Activated CD4-positive, alpha-beta T cell treated with anti-CD3 and anti-CD28 coated beads, Interleukin-2, amount 50 U/mL, for 4 hours (primary cell): ENCODE measurements at regions not wholly inside any gene's neighbourhood (a gene's known extent, or its start where the extent isn't known, plus 50 kb on each side); places are given as distances from the start of the nearest gene placed in this dataset.
A peak's percentile ranks its signal among the peaks of the same experiment; 100 is the strongest.
"Not testable (repeated sequence)": the region's sequence is repeated elsewhere in the genome, so short reads cannot be mapped to it uniquely, and the experiment has no call there.

Source experiments
- DNase-seq, 2 experiments: peaks; one replicate each; pipeline ENCODE4 v3.0.0-alpha.2; 2020

DNA sequence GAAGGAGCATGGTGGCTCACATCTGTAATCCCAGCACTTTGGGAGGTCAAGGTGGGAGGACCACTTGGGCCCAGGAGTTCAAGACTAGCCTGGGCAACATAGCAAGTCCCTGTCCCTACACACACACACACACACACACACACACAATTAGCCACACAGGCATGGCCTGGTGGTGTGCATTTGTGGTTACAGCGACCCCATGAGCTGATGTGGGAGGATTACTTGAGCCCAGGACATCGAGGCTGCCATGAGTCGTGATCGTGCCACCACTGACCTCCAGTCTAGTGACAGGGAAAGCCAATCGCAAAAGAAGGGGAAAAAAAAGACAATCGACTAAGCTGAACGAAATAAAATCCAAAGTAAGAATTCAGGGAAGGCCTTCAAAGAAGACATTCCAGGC is 67.9 kb downstream of the TBX3 start:
- no peak for DNase-seq

DNA sequence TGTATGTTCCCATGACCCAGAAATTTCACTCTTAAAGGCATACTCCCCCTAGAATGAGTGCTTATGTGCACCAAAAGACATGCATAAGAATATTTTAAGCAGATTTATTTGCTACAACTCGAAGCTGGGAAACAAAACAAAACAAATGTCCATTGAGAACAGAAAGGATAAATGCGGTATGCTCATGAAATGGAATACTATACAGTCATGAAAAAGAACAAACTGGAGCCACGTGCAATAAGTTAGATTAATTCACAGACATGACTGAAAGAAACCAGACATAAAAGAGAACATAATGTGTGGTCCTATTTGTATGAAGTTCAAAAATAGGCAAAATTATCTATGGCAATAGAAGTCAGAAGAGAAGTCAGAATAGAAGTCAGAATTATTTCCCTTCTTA is 69.9 kb downstream of the TBX3 start:
- no peak for DNase-seq

DNA sequence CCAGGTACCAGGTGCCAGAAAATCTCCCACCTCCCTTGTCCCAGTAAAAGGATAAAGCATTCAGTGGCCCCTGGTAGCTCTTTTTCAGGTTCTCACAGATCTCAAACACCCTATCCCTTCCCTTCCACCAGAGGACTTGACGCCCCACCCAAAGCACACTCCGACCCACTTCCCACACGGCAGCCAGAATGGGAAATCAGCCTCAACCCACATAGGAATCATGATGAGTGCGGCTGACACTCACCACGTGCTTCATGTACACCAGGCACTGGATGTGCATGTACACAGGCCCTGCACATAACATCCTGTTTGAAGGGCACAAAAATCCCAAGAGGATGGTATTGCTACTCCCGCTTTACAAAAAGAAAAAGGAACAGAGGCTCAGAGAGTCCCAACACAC is 71.9 kb downstream of the TBX3 start:
- DNase-seq, result no peak

DNA sequence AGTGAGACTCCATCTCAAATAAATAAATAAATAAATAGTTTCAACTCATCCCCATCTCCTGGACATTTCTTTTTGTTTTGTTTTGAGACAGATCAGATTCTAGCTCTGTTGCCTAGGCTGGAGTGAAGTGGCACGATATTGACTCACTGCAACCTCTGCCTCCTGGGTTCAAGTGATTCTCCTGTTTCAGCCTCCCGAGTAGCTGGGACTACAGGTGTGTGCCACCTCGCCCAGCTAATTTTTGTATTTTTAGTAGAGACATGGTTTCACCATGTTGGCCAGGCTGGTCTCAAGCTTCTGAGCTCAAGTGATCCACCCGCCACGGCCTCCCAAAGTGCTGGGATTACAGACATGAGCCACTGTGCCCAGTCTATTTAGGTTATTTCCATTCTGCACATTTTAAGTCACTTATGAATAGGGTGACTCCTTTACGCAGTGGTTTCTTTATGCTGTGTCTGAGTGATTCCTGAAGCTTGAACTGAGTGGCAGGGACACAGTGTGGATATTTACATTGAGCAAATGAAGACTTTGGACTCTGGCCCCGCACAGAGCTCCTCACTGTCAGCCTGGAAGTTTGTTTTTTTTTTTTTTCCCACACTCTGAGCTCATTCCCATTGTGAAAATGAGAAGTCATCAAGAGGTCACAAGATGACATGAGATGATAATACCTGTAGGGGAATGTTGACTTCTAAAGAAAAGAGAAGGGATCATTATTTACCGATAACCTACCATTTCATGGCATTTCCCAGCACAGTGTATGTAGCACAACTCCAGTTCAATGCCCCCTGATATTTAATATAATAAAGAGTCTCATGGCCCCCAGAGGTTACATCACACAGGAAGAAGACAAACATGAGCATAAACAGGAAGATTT is 72.6 kb downstream of the TBX3 start:
- no peak for DNase-seq

DNA sequence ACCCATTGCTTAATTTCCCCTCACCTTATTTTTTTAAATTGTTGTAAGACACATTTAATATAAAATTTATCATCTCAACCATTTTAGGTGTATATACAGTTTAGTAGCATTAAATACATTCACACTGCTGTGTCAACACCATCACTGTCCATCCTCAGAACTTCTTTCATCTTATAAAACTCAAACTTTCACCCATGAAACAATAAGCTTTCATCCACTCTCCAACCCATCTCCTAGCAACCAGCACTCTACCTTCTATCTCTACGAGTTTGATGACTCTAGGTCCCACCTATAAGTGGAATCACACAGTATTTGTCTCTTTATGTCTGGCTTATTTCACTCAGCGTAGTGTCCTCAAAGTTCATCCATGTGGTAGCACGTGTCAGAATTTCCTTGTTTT is 75.5 kb downstream of the TBX3 start:
- DNase-seq, result no peak

DNA sequence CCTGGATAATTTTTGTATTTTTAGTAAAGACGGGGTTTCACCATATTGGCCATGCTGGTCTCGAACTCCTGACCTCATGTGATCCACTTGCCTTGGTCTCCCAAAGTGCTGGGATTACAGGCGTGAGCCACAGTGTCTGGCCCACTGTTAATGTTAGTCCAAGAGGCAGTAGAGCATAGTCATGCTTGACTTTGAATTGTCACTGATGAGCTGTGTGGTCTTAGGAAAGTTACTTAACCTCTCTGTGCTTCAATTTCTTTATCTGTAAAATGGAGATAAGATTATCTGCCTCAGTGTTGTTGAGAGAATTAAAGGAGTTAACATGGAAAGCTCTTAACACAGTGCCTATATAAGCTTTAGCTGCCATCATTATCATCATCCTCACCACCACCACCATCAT is 78.1 kb downstream of the TBX3 start:
- no peak for DNase-seq

DNA sequence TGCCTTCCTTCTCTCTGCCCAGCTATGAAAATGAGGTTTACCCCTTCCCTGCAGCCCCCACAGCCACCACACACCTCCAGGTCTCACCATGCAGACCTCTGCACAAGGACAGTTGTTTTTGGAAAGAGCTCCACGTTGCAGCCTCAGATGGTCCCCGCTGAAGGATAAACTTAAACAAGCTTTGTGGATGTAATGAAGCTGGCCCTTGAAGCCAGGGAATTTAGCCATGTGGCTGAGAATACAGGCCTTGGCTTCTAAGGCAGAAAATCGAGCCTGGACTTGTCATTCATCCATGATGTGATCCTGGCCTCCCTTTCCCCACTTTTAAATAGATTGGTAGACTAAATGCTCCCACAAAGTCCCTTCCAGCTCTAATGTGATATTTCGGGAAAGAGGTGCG is 79.4 kb downstream of the TBX3 start:
- DNase-seq, result no peak

DNA sequence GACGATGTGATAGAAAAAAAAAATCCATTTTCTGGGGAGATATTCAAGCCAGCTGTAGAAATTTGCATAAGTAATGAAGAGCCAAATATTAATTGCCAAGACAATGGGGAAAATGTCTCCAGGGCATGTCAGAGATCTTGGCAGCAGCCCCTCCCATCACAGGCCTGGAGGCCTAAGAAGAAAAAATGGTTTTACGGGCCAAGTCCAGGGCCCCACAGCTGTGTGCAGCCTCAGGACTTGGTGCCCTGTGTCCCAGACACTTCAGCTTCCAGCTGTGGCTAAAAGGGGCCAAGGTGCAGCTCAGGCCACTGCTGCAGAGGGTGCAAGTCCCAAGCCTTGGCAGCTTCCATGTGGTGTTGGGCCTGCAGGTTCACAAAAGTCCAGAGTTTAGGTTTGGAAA is 83.4 kb downstream of the TBX3 start:
- DNase-seq, result not testable (repeated sequence)

DNA sequence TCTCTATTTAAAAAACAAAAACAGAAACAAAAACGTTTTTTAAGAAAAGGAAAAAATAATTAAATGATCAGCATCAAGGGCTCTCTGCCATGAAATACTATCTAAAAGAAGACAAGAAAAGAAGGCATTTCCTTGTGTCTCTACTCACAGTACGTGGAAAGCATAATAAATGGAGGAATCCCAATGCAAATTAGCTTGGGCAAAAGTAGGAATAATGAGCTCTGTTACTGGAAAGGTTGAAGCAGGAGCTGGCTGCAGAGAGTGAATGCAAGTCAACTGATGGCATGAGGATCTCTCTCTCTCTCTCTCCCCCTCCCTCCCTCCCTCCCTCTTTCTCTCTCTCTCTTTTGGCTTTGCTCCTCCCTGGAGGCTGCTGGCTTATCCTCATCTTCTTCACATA is 85.9 kb downstream of the TBX3 start:
- no peak for DNase-seq

DNA sequence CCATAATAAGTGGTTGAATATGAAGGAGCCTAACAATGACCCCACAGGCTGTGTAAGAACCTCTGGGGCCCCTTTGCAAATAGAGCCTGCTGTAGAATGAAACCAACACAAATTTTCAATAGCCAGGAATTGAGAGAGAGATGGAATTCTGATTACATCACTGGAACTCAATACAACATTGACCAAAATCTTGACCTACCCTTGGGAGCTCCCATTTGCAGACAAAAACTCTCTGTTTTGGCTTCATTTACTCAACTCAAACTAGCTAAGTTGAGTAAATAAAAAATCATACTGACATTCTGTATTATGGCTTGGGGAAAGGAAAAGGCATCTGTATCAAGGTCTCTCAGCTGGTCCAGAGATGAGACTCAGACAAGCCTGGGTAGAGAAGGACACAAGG is 91.0 kb downstream of the TBX3 start:
- DNase-seq, result no peak

DNA sequence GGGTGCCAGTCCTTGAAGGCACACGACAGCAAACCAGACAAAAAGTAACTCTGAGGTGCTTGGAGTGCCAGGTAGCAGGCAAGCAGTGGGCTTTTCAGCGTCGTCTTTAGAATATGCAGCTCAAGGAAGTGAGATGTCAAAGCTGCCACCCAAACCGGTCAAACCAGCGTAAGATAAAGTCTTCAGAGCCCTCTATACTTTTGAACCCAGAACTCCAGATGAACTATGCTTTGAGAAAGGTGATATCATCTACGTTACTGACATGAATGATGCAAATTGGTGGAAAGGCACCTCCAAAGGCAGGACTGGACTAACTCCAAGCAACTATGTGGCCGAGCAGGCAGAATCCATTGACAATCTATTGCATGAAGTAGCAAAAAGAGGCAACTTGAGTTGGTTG is 95.9 kb downstream of the TBX3 start:
- no peak for DNase-seq

DNA sequence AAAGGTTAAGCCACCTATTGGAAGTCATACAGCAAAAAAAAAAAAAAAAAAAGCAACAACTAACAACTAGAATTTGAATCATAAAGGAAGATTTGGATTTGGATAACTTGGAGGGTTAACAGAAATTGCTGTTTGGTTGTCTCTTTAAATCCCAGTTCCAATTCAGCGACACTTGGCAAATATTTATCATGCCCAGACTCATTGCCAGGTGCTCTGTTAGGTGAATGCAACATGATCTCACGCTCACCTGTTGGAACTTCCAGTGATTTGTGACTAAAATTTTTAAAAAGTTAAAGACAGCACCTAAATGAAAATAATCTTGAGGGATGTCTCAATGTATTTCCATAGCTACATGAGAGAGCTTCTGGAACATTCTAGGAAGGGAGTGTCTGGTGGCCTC is 103.7 kb downstream of the TBX3 start:
- DNase-seq, result no peak

DNA sequence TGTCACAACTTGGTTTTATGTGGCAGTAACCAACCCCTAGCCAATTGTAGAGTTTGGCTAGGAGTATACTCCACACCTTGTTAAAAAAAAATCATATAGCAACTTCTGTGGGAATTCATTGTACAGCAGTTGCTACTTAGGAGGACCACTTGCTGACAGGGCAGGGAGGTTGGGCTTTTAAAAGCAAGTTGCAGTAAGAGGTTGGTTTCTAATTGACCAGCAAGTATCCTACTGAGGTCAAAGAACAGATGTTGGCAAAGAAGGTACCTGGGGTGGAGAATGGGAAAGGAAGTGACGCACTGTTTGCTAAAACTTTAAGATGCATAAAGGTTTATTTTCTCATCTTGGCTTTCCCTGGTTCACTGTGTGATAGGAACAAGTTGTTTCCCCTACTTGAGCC is 104.6 kb downstream of the TBX3 start:
- DNase-seq, result no peak

DNA sequence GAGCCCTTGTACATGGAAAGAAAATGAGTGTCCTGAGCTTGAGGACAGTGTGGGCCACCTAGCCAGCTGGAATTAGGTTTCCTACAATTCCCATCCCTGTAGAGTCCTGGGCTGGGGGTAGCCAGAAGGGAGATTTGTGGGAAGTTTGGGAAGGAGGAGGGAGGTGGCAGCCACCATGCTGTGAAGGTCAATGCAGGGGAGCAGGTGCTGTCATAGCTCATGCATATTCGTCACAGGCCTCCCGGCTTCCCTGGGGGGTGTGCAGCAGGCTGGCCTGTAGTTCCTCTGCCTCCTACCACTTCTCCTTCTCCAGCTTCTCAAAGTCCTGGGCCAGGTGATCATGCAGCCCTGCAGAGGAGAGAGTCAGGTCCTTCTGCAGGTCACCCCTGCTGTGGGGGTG is 121.3 kb downstream of the TBX3 start:
- DNase-seq, result no peak

DNA sequence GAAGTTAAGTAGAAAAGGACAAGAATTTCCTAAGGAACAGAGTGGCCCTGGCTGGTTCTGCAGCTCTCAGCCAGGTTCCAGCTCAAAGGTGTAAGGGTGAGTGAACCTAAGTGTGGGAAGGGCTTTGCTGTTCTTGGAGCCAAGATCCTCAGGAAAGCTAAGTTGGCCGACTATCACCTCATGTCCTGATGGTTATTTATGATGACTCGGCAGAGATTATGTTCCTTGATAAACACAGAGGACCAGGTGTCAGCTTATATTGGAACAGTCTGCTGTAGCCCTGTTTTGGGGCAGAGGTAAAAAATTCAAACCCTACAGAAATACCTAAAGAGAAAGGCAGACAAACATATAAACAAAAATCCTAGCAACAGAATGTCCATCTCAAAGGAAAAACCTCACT is 128.5 kb downstream of the TBX3 start:
- no peak for DNase-seq

DNA sequence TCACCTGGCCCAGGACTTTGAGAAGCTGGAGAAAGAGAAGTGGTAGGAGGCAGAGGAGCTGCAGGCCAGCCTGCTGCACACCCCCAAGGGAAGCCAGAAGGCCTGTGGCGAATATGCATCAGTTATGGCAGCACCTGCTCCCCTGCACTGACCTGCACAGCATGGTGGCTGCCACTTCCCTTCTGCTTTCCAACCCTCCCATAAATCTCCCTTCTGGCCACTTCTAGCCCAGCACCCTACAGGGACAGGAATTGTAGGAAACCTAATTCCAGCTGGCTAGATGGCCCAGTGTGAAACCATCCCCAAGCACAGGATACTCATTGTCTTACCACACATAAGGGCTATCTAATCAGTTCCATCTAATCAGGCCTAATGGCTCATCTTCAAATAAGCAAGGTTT is 136.3 kb downstream of the TBX3 start:
- DNase-seq, result no peak

DNA sequence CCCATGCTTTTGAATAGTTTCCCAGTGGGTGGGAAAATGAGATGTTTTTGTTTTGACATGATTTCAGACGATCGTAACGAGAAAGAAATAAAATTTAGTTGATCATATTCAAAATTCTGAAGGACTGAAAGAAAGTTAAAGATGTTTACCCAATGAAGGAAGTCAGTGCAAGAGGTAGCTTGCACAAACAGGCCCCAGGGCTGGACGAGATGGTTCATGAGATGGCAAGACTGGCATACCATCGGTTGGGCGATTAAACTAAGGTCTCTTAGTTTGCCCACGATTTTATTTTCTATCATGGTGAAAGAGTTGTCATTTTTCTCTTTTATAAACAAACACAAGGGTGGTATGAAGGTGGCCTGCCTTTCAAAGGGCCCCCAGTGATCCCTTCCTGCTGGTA is 124.5 kb upstream of the TBX5 start:
- DNase-seq, result no peak

DNA sequence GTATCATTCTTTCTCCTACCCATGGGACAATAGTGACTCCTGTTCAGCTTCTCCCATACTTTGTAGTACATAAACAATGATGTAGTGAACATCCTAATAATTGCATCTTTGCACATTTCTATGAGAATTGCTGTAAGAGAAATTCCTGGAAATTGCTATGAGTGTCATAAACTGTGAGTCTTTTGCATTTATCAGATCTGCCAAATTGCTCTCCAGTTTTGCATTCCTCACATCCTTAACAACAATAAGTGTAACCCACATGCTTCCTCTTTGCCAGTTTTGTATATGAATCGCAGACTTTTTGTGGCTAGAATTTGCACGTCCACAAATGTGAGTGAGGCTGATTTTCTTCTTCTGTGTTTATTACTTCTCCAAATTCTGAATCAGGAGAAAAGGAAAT is 124.0 kb upstream of the TBX5 start:
- DNase-seq, result no peak

DNA sequence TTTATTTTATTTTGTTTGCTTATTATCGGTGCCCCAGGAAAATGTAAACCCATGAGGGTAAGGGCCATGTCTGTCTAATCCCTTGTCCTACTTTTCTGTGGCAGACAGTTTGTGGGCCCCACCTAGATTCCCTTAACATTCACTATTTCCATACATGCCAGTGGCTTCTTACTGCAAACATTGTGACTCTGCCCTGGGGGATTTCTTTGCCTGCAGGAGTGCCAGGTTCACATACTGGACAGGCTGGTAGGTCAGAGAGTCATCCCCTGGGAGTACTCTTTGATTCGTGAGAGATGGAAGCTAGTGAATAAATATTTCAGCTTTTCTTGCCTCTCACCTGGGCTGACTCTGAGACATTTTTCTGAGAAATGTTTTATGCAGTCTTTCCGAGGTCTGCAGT is 122.8 kb upstream of the TBX5 start:
- no peak for DNase-seq

DNA sequence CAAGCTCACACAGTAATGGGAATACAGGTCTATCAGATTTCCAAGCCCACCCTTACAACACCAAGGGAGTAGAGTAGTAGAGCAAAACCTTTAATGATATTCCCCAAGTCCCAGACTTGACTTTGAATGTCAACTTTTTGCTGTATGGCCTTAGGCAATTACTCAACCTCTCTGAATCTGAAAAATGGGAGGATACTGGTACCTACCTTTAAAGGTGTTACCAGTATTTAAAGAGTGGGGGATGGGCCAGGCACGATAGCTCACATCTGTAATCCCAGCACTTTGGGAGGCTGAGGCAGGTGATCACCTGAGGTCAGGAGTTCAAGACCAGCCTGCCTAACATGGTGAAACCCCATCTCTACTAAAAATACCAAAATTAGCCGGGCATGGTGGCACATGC is 115.2 kb upstream of the TBX5 start:
- not testable (repeated sequence) for DNase-seq

DNA sequence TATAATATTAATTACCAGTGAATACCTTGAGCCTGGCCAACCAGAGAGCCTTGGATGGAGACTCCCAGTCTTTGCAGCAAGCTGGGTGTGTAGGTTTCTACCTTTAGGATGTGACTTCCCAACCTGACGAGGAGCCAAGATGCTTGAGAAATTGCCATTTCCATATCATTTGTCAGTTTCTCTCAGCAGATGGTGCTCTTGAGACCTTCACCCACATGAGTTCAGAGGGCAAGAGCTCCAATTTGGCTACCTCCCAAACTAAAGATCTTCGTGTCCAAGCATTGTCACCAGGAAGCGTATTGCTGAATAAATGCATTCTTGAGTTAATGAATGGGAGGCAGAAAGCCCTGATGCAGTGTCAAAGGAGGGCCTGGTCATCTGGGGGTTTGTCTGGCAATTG is 106.4 kb upstream of the TBX5 start:
- no peak for DNase-seq

DNA sequence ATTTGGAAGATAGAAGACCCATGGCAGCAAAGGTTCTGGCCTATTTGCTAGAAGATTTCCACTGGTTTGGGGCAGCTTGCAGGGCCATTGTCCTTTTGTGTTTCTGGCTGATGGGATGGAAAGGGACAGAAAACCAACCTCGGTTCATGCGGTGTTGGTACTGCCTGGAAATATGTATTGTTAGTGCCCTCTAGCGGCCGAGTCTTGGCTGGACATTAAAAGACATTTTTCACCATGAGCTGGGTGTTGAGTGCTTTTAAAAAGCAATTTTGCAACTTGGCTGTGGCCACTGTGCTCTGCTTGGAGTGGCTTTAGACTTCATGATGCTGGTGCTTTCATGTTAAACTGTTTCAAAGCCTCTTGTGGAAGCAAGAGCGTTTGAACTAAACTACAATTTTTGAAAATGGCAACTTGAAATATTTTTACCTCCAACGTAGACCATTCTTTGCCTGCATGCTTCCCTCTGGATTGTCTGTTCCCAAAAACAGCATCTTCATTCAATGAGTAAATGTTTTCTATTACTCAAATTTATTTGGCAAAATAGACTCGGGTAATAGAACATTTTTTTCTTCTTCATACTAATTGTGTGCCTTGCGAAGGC is 102.7 kb upstream of the TBX5 start:
- peak; percentile 40 to 42 for DNase-seq

DNA sequence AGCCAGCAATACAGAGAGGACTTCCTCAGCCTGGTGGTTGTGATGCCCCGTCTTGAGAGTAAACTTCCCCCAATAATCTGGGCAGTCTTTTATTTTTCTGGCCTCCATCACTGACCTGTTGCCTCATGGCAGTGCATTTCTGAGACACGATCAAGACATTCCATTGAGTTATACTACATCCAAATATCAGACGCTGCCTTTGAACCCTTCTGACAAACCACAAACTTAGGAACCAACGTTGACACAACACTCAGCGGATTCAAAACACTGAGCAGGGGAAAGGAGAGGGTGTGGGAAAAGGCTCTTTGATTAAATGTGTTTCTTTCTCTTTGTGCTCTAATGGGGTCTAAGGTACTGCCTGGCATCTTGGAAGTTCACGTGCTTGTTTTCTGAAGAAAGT is 100.7 kb upstream of the TBX5 start:
- no peak for DNase-seq

DNA sequence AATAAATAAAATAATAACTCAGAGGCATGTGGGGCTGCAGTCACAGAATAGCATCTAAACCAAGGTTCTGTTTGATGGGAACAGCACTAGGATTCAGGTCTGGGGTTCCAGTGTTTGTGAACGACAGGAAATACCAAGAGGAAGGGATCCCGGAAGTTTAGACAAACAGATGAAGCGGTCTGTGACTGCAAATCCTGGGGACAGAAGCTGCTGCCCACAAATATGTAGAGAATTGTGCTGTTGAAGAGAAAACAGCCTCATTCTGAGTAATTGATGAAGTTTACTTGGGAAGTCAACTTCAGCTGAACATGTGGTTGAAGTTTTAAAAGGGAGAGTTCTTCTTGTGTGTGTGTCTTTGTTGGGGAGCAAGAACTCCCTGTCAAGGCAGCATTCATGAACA is 98.4 kb upstream of the TBX5 start:
- DNase-seq, result no peak

DNA sequence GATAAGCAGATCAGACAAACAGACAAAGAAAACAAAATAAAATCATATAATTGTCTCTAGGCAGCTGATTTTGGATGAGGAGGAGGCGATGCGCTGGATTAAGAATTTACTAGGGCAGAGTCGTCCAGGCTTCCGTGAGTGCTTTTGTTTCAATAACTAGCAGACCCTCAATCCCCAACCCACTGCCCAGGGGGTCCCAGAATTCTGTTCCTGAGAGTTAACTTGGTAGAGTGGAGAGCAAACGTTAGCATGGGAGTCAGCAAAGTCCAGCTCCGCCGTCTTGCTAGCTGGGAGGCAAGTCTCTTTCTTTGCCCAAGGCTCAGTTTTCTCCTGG is 95.5 kb upstream of the TBX5 start:
- DNase-seq, result no peak
